NCI-H1417 treated with DMSO at 0.1 percent for 48 hours (cell line): ENCODE measurements at regions not wholly inside any gene's neighbourhood (a gene's known extent, or its start where the extent isn't known, plus 50 kb on each side); places are given as distances from the start of the nearest gene placed in this dataset.
"Not testable (repeated sequence)": the region's sequence is repeated elsewhere in the genome, so short reads cannot be mapped to it uniquely, and the experiment has no call there.

Experiments used
- DNase-seq: peaks from one replicate; lab custom pipeline; 2025; lab: John Stamatoyannopoulos, UW

DNA sequence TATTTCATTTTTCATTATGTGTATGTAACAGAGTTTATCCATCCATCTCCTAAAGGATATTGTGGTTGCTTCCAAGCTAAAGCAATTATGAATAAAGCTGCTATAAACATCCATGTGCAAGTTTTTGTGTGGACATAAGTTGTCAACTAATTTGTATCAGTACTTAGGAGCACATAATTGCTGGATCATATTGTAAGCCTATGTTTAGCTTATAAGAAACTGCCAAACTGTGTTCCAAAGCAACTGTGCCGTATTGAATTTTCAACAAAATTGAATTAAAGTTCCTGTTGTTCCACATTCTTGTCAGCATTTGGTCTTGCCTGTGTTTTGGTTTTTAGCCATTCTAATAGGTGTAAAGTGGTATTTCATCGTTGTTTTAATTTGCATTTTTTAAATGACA lies 416.9 kb downstream of the SLC6A15 start:
- no peak for DNase-seq

DNA sequence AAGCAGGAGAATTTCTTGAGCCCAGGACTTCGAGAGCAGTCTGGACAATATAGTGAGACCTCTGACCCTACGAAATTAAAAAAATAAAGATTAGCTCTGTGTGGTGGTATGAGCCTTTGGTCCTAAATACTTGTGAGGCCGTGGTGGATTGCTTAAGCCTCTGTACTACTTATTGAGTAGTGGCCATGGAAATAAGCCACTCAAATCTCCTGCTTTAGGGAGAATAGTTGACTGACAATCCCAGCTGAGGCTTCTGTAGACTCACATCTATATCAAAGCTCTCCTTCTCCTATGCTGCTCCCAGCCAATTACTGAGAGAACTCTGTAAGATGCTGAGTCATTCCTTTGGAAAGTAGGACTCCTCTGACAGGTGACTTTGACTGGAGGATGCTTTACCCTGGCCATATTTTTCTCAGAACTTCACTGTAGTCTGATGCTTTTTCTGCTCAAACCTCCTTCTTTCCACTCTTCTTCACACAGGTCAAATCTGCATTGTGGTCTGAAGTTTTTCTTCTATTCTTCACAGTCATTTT lies 420.2 kb downstream of the SLC6A15 start:
- no peak for DNase-seq

DNA sequence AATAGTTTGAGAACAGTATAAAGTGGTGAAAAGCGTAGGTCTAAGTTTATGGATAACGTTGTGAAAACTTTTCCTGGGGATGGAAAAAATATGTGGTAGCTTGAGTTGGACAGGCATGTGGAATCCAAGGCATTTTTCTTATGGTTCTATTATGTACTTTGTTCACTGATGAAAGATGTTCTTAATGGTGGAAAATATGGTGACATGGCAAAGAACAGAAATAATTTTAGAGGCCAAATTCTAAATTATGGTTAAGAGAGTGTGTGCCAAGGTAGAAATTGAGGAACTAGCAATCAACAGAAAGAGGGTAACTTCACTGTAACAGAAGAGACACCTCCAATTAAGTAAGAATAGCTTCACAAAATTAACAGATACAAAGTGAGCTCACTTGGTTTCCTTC lies 427.8 kb downstream of the SLC6A15 start:
- DNase-seq = no peak

DNA sequence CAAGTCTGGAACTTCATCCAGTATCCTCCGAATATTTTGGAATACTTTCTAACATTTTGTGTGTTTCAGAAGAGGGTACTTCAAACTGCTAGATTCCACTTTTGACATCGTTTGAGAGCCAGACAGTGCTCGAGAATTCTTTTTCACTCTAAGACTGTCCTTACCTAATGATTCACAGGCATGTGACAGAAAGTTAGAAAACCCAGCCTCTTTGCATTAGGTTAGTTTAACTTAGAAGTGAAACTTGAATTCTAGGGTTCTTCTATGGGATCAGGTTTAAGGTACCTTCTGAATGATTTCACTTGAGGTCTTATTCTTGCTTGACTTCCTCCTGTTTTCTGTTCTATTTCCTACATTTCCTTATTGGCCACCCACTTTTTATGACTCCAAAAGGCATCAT lies 431.8 kb downstream of the SLC6A15 start:
- no peak for DNase-seq

DNA sequence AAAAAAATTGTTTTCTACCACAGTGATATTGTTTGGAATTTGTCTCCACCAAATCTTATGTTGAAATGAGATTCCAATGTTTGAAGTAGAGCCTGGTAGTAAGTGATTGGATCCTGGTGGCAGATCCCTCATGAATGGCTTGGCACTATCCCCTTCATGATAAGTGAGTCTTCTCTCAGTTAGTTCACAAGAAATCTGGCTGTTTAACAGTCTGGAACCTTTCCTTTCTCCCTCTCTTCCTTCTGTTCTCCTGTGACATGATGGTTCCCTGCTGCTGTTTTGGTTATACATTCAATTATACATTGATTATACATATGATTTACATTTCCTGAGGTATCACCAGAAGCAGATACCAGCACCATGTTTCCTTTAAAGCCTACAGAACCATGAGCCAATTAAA lies 442.2 kb downstream of the SLC6A15 start:
- DNase-seq = no peak

DNA sequence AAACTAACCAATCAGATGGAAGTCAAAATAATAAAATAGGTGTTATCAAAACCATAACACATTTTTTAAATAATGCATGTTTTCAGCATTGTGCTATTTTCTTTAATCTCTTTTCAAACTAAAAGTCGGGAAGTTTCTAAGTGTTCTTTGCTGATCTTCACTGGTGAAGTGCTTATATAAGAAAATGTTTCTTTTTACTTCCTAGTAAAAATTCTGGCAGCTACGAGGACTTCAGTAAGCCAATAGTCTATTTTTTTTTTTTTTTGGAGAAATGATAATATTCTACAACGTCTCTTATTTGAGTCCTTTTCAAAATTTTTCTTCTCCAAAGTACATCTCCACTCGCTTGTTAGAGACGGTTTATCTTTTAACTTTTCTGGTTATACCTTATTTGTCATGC lies 448.0 kb downstream of the SLC6A15 start:
- DNase-seq = no peak

DNA sequence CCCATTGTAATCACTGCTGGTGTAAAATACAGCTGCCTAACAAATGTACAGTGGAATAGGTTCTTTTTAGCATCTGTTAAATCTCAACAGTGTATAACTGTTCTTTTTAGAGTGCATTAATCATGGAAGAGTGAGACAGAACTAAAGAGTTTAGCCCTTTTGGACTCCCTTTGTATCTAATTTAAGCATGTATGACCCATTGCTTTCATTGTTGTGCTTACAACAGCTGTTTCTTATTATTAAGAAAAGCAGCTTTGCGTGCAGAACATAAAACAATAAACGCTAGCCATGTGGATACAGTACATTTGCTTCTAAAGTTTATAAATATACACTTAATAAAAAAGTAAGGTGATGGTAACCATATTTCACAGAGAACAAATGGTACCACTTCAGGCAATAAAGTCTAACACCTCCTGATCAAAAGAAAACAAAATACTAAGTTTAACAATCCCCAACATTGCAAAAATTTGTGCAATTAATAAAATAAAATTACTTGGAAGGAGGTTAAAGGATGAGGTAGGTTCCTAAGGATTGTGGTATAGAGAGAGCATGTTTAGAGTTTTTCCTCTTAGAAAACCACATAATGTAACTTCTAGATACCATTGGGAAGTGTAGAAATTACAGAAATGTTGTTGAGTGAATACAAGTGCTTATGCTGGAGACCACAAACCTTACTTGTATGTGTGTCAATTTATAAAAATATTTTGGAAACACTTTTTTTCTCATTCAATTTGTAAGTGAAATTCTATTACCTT lies 448.7 kb downstream of the SLC6A15 start:
- no peak for DNase-seq

DNA sequence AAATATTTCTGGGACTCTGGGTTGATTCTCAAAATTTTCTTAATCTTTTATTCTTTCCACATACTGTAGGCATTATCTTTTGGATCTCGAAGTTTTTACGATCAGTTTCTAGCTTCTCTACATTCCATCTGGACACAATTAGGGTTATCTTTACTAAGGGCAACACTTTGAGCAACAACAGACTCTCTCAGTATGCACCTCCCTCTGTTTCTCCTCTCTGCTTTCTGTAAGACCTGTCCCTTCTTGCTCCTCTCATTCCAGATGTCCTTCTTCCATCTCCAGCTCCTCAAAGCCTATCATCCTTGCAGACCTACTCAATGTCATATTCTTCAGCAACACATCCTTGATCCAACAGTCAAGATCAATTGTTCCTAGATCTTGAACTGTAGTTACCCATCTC lies 457.0 kb downstream of the SLC6A15 start:
- DNase-seq = no peak

DNA sequence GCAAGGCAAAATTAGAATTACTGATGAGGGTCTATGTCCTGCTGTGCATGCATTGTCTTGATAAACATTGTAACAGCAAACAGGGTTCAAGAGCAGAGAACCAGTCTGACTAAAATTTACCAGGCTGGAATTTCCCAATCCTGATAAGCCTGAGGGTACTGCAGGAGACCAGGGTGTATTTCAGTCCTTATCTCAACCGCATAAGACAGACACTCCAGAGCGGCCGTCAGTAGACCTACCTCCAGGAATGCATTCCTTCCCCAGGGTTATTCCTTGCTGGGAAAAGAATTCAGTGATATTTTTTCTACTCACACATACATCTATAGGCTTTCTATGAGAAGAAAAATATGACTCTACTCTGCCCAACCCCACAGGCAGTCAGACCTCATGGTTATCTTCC lies 466.1 kb downstream of the SLC6A15 start:
- DNase-seq = not testable (repeated sequence)

DNA sequence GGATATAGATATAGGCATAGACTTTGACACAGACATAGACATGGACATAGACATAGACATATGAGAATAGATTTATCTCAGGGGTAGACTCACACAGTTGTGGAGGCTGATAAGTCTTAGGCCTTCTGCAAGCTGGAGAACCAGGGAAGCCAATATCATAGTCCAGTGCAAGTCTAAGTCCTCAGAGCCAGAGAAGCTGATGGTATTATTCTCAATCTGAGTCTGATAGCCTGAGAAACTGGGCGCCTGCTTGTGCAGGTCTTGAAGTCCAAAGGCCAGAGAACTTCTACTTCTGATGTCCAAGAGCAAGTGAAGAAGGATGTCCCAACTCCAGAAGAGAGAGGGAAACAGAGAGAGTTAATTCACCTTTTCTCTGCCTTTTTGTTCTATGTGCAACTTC lies 476.5 kb downstream of the SLC6A15 start:
- DNase-seq = no peak

DNA sequence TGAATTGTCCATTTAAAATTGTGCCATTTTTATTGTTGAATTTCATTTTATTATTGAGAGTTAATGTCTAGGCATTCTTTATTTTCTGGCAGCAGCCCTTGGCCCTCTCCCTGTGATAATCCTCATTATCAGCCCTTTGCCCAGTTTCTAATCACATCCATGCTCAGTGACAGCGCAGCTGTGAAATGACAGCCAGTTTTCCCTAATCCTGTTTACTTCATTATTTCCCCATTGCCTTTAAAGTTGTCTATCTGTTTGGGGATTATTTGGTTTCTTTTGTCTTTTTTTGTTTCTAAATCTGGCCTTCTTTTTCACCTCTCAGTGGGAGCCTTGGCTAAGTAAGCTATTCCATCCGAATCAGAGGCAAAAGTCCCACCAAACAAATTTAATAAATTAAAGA lies 476.9 kb downstream of the SLC6A15 start:
- DNase-seq = no peak

DNA sequence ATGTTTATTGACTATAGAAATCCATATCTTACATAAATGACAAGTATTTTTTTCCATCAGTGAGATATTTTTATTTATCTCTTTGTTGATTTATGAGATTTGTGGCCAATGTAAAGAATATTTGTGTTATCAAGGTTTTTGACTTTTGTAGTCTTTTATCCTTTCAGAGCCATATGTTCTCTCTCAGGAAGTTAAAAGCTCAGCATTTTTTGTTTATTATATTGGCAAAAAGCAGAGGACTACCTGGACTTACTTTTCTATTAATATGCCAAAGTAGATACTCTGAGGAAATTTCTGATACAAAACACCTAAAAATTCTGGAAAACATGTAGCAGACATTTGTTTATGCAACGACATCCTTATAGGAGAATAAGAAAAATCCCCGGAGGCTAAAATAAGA lies 490.3 kb downstream of the SLC6A15 start:
- DNase-seq = no peak

DNA sequence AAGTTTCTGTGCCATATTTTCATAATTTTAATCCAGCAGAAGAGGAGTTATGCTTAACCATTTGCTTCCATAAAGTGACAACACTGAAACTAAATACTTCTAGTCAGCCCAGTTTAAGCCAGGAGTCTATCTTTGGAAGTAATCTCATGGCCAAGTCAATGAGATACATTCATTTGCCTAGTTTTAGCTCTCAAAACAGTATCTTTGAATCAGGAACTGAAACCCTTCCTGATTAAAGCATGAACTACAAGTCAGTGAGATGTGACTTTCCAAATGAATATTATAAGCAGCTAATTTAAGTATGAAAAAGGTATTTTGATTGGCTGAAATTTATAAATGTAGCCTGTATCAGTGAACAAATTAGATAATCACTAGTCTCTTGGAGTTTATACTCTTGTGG lies 491.5 kb downstream of the SLC6A15 start:
- DNase-seq = no peak

DNA sequence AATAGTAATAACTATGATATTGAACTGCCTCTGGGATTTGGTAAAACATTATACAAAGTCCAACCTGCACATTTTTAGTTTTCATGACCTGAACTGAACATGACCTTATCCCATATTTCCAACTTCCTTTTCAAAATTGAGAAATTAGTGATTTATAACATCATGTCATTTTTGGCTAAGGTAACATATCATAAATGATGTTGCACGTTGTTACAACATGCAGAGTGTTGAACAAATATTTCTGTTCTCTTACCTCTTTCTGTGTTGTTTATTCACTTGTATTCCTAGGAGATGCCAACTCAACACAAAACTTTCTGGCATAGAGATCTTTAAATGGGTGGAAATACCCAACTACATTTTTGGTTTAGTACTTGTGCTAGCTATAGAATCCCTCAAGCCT lies 496.0 kb downstream of the SLC6A15 start:
- no peak for DNase-seq

DNA sequence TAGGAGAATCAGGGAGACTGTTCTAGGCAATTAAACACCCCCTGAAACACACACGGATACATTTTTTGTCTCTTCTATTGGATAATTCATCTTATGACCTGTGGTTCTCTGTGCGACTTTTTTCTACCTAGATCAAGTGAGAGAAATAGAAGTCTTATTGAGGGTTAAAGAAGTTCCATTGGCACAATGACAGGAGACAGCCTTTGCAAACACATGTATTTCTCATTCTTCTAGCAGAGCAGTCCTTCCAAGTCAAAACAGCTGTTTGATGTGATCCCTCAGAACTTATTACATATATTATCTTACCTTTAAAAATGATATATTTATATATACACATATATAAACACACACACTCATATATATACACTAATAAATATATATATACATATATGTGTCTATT lies 496.7 kb downstream of the SLC6A15 start:
- no peak for DNase-seq

DNA sequence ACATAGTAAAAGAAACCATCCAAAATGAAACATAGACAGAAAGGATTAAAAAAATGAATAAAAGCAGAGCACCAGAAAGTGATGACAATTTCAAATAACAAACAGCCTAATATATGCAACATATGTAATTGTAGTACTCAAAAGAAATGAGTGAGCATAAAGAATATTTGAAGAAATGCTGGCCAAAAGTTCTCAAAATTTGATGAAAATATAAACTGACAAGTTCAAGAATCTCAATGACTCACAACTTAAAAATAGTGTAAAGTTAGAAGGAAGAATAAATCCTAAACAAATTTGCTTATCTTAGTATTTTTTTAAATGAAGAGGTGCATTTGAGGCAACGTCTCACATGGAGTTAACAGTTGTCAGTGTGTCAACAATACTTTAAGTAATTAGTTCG lies 498.9 kb downstream of the SLC6A15 start:
- DNase-seq = no peak

DNA sequence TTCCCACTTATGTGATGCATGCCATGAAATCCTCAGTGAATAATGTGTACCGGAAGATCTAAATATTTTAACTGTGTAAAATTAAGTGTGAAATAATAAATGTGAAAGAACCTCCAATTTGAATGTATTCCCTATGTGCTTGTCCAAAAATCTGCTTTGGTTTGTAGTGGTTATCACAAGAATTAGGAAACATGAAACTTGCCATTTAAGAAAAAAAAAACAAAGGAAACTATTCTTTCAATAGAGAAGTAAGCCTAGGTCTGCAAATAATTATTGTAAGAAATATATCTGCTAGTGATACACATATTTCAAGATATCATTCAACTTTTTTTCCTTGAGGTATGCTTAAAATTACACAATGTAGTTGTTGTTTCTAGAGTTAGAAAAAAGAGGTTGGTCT lies 500.4 kb downstream of the SLC6A15 start:
- DNase-seq = no peak

DNA sequence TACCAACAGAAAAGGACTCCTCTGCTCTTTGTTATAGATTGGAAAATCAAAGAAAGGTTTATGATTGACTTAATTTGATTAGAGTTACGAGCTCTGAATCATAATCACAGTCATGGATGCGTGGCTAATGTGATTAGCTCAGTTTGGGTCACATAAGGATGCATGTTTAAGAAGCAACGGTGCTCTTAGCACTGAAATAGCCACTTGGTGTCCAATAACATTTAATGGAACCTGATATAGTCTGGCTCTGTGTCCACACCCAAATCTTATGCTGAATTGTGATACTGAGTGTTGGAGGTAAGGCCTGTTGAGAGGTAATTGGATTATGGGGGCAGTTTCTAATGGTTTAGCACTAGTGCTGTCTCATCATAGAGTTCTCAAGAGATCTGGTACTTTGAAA lies 501.6 kb downstream of the SLC6A15 start:
- DNase-seq = no peak

DNA sequence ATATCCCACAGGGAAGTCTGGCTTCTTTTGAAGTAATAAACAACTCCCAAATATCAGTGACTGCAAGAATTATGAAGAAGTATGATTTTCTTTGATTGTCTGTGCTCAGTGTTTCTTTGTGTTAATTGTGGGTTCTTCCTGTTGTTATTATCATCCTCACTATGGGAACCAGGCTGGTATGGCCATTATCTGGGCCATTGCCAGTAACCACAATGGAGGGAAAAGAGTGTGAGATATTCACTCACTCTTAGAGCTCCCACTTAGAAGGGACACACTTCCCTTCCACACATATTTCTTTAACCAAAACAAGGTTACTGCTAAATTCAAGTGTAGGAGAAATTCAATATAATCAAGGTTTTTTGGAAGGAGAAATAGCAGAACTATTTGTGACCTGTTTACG lies 503.7 kb downstream of the SLC6A15 start:
- DNase-seq = no peak

DNA sequence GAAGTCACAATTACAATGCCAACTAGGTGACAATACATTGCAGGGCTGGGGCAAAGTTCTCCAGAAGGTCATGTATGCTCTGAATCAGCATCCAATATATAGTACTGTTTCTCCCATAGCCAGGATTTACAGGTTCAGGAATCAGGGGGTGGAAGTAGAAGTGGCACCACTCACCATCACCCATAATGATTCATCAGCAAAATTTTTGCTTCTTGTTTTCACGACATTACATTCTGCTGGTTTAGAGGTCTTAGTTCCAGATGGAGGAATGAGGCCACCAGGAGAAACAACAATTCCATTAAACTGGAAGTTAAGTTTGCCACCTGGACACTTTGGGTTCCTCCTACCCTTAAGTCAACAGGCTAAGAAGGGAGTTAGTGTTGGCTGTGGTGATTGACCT lies 505.9 kb downstream of the SLC6A15 start:
- DNase-seq = not testable (repeated sequence)

DNA sequence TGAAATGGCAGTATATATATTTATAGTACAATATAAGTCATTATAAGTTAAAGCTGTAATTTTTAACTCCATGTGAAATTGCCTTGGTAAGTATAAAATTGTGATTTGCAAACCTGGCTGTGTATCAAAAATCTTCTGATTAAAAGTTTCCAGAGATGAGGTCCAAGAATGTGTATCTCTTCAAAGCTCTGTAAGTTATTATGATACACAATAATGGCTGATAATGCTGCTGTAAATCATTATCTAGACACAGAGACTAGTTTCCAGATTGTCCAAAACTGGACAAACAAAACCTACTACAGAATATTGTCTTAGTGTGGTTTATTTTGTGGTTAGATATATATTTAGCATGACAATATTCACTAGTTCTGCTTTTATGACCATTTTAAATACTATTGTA lies 514.8 kb downstream of the SLC6A15 start:
- no peak for DNase-seq

DNA sequence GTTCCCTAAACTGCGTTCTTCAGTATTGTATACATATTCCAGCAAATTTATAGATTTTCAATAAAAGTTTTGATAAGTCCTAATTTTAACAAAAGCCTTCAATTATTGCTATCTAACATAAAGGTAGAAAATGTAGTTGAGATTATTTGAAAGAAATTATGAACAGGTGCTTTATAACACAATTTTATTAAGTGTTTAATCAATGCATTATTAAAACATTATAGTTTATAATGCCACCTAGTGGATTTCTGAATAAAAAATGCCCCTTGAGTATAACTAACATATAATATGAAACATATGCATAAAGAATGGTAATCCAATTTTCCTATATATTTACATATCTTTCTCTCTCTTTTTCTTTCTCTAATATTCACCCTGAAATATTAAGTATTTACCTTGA lies 515.3 kb downstream of the SLC6A15 start:
- no peak for DNase-seq

DNA sequence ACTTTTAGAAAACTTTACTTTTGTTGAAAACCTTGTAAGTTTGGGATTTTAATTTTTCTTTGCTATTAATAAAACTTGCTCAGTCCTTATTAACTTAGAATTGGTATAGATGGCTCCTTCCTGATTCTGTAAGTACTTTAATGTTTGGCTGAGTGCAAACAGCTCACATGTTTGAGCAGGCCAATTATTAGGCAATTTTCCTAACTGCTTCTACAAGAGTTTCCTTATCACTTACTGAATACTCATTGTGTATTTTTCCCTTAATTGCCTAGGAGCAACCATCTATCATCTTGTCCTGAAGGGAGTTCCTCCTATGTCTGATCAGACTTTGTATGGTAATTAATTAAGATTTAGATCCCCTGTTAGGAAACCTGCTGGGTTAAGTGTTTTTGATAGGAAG lies 521.4 kb downstream of the SLC6A15 start:
- DNase-seq = peak; percentile 66

DNA sequence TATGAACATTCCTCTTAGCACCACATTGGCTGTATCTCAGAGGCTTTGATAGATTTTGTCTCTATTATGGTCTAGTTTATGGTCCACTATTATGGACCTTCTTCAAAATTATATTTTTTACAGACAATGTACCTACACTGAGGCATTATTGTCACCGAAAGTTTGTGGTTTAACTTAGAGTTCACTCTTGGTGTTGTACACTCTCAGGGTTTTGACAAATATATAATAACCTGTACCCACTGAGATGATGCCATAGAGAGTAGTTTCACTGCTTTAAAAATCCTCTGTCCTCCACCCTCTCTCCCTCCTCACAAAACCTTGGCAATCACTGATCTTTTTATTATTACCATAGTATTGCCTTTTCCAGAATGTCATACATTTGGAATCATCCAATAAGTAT lies 528.2 kb downstream of the SLC6A15 start:
- DNase-seq = no peak
